ENCODE measurements at regions not wholly inside any gene's neighbourhood (a gene's known extent, or its start where the extent isn't known, plus 50 kb on each side); places are given as distances from the start of the nearest gene placed in this dataset.

DNA sequence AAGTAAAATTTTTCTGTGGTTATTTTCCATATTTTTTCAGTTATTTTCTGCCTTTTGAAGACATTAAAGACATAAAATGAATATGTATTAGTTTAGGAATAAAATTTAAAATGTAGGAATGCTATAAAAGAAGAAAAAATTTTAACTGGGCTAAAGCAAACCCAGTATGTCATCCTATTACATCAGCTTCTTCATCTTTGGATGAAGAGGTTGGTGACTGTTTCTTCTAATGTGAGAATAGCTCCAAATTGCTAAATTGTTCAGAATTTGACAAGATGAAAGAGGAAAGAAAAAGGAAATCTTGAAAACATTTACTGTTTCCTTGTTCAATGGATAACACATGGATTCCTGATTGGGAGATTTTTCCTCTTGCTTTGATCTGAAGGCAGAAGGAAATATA is 52.7 kb upstream of the PZP start:
- H3K4me3 ChIP-seq = no peak overlapping the region
- H3K27ac ChIP-seq = no peak overlapping the region
- no peaks in the 10 kb centered on the region for H3K9me3 ChIP-seq
- H3K36me3 ChIP-seq = no peaks in the 10 kb centered on the region
- H3K27me3 ChIP-seq = no peaks in the 10 kb centered on the region
- H3K4me1 ChIP-seq = peaks cover 0 to 3% (median 0%) of the 10 kb centered on the region in 4 donors
- no peak for DNase-seq
- TF ChIP-seq POLR2AphosphoS5 (IDR thresholded peaks at IDR 0.05) = no peak
- TF ChIP-seq, protein P1, sequence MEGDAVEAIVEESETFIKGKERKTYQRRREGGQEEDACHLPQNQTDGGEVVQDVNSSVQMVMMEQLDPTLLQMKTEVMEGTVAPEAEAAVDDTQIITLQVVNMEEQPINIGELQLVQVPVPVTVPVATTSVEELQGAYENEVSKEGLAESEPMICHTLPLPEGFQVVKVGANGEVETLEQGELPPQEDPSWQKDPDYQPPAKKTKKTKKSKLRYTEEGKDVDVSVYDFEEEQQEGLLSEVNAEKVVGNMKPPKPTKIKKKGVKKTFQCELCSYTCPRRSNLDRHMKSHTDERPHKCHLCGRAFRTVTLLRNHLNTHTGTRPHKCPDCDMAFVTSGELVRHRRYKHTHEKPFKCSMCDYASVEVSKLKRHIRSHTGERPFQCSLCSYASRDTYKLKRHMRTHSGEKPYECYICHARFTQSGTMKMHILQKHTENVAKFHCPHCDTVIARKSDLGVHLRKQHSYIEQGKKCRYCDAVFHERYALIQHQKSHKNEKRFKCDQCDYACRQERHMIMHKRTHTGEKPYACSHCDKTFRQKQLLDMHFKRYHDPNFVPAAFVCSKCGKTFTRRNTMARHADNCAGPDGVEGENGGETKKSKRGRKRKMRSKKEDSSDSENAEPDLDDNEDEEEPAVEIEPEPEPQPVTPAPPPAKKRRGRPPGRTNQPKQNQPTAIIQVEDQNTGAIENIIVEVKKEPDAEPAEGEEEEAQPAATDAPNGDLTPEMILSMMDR (IDR thresholded peaks at IDR 0.05) = no peak
- no peak for TF ChIP-seq EP300 (IDR thresholded peaks at IDR 0.05)
- TF ChIP-seq POLR2A (IDR thresholded peaks at IDR 0.05) = no peak
- intact Hi-C loops (cut with DNase I) = no loop called here

DNA sequence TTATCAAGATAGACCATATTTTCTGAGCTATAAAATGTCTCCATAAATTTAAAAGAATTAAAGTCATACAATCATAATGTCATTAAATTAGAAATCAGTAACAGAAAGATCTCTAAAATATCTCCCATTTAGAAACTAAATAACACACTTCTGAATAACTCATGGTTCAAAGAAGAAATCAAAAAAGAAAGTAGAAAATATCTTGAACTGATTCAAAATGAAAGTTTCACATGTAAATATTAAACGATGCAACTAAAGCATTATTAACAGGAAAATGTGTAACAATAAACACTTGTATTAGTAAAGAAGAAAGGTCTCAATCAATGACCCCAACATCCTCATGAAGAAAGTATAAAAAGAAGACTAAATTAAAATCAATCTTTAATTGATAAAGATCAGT is 50.5 kb upstream of the PZP start:
- TF ChIP-seq, protein P1 (IDR thresholded peaks at IDR 0.05) = no peak
- TF ChIP-seq POLR2AphosphoS5 (IDR thresholded peaks at IDR 0.05) (no peak), EP300 (IDR thresholded peaks at IDR 0.05) (no peak), POLR2A (IDR thresholded peaks at IDR 0.05) (no peak)
- 68 to 77% methylated on average over 1 of the region's 1 CpG for WGBS, 2 donors
- Histone ChIP-seq H3K4me1 (peaks cover 0 to 6% (median 0%) of the 10 kb centered on the region in 4 donors), H3K9me3 (no peaks in the 10 kb centered on the region), H3K27ac (no peak overlapping the region), H3K27me3 (no peaks in the 10 kb centered on the region), H3K4me3 (no peak overlapping the region), H3K36me3 (no peaks in the 10 kb centered on the region)
- no peak for DNase-seq
- intact Hi-C loops (cut with DNase I) = no loop called here

Small RNA genes in the stretch of these regions (small RNA-seq; reads per million reads assigned to genes)
- 0 reads per million in 3 donors for gene RF00072
